Lung (tissue), 11 donors: ENCODE measurements at regions not wholly inside any gene's neighbourhood (a gene's known extent, or its start where the extent isn't known, plus 50 kb on each side); places are given as distances from the start of the nearest gene placed in this dataset.

Experiments
- ATAC-seq: fragments of 200-7000 bp; cut with Tn5 transposase; one replicate; pipeline ENCODE4 v1.9.1; 2020; ENCODE audit warnings: moderate number of reproducible peaks; ENCODE audit not compliant: insufficient read depth, low FRiP score
- DNase-seq, 3 donors: peaks; one replicate each; pipeline ENCODE4 v3.0.0-alpha.2; 2013 to 2017
- H3K27ac ChIP-seq, 2 donors: one replicate each; pipeline ENCODE4 v1.5.1; 2013; ENCODE audit warnings: mild to moderate bottlenecking in 2 of 2, moderate library complexity in 2 of 2, control low read depth in 1 of 2, inconsistent platforms in 1 of 2, low read depth in 1 of 2, low read length in 1 of 2
- H3K27me3 ChIP-seq, 3 donors: one replicate each; pipeline ENCODE4 v1.5.1; 2013; ENCODE audit warnings: low read length in 2 of 3; ENCODE audit not compliant: control insufficient read depth in 3 of 3, insufficient read depth in 3 of 3
- H3K36me3 ChIP-seq, 4 donors: one replicate each; pipeline ENCODE4 v1.5.1; 2013; ENCODE audit warnings: low read length in 4 of 4, mild to moderate bottlenecking in 1 of 4, moderate library complexity in 1 of 4; ENCODE audit not compliant: control insufficient read depth in 4 of 4, insufficient read depth in 4 of 4
- H3K4me1 ChIP-seq, 5 donors: one replicate each; pipeline ENCODE4 v1.5.1; 2013; ENCODE audit warnings: low read length in 5 of 5, mild to moderate bottlenecking in 2 of 5, moderate library complexity in 1 of 5; ENCODE audit not compliant: control insufficient read depth in 5 of 5, insufficient read depth in 5 of 5
- H3K4me3 ChIP-seq: one replicate; pipeline ENCODE4 v1.5.1; 2013; ENCODE audit warnings: mild to moderate bottlenecking, control low read depth, moderate library complexity
- H3K9ac ChIP-seq, 2 donors: one replicate each; pipeline ENCODE4 v1.5.1; 2013; ENCODE audit warnings: low read length in 2 of 2, control low read depth in 1 of 2; ENCODE audit not compliant: insufficient read depth in 1 of 2
- H3K9me3 ChIP-seq, 4 donors: one replicate each; pipeline ENCODE4 v1.5.1; 2013; ENCODE audit warnings: low read length in 3 of 4, mild to moderate bottlenecking in 1 of 4, moderate library complexity in 1 of 4; ENCODE audit not compliant: control insufficient read depth in 4 of 4, insufficient read depth in 3 of 4
- WGBS, 2 donors: extraction: QIAGEN DNeasy Blood & Tissue Kit; methylation state at CpG; one replicate each; pipeline ENCODE4 v1.1.7; 2013; 5-methylcytosine and 5-hydroxymethylcytosine counted together
- TF ChIP-seq, protein P1 (sequence below): IDR thresholded peaks from 2 replicates; pipeline ENCODE4 v1.5.1; 2012; ENCODE audit warnings: mild to moderate bottlenecking; ENCODE audit errors: control extremely low read depth, extremely low read depth
- donor health status: control.
- donor health status: control.
- donor health status: Bipolar disorder and iron deficiency.
- donor health status: healthy.
- donor health status: DM: yes; HTN: yes; CAD: no.

- Histone ChIP-seq H3K27ac (no peak overlapping the region), H3K4me1 (no peaks in the 10 kb centered on the region), H3K36me3 (no peaks in the 10 kb centered on the region), H3K9ac (no peak overlapping the region), H3K9me3 (no peaks in the 10 kb centered on the region), H3K27me3 (peaks cover 0 to 3% (median 0%) of the 10 kb centered on the region in 3 donors), H3K4me3 (no peak overlapping the region)
- ATAC-seq (no peak), DNase-seq (no peak)
- TF ChIP-seq, protein P1, sequence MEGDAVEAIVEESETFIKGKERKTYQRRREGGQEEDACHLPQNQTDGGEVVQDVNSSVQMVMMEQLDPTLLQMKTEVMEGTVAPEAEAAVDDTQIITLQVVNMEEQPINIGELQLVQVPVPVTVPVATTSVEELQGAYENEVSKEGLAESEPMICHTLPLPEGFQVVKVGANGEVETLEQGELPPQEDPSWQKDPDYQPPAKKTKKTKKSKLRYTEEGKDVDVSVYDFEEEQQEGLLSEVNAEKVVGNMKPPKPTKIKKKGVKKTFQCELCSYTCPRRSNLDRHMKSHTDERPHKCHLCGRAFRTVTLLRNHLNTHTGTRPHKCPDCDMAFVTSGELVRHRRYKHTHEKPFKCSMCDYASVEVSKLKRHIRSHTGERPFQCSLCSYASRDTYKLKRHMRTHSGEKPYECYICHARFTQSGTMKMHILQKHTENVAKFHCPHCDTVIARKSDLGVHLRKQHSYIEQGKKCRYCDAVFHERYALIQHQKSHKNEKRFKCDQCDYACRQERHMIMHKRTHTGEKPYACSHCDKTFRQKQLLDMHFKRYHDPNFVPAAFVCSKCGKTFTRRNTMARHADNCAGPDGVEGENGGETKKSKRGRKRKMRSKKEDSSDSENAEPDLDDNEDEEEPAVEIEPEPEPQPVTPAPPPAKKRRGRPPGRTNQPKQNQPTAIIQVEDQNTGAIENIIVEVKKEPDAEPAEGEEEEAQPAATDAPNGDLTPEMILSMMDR: no peak
Observed at GRCh38 chrX:93585661-93586060, 87.7 kb downstream of the NAP1L3 start.

- no peak overlapping the region for H3K9ac ChIP-seq
- no peaks in the 10 kb centered on the region for H3K4me1 ChIP-seq
- H3K27ac ChIP-seq: no peak overlapping the region
- peaks cover 0 to 3% (median 0%) of the 10 kb centered on the region in 3 donors for H3K27me3 ChIP-seq
- 83 to 94% methylated on average over 5 of the region's 5 CpGs for WGBS, 2 donors
- peaks cover 0 to 4% (median 0%) of the 10 kb centered on the region in 4 donors for H3K9me3 ChIP-seq
- TF ChIP-seq, protein P1: no peak
- DNase-seq (no peak), ATAC-seq (no peak)
- H3K4me3 ChIP-seq: no peak overlapping the region
- no peaks in the 10 kb centered on the region for H3K36me3 ChIP-seq
Observed at GRCh38 chrX:93580634-93581033, 92.7 kb downstream of the NAP1L3 start.

DNA sequence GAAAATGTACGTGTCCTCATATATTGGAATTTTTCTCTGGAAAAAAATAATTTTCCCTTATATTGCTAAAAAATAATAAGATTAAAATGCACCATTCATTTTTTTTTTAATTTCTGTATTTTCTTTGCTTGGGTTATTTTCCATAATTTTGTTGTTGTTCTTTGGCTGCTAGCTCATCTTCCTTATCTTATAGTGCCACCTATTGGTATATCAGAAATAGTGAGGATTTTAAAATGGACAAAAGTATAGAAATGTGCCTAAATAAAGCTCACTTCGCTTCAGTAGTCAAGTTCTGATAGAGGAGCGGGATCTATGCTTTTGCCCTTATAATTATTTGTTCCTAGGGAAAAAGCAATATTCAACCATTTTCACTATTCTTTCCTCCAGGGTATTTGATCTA, 134.8 kb downstream of the NAP1L3 start:
- peak in 2 of 3 donors; percentile 11 to 14 for DNase-seq
- H3K9me3 ChIP-seq: no peaks in the 10 kb centered on the region
- TF ChIP-seq, protein P1: no peak

GRCh38 chrX:93528917-93529316, 144.5 kb downstream of the NAP1L3 start:
- DNase-seq: no peak
- TF ChIP-seq, protein P1: no peak
- Histone ChIP-seq H3K36me3 (no peaks in the 10 kb centered on the region), H3K27me3 (peaks cover 0 to 5% (median 0%) of the 10 kb centered on the region in 3 donors), H3K4me3 (no peak overlapping the region), H3K9ac (no peak overlapping the region), H3K27ac (no peak overlapping the region), H3K4me1 (no peaks in the 10 kb centered on the region), H3K9me3 (no peaks in the 10 kb centered on the region)
- WGBS, 2 donors: 90 to 93% methylated on average over 3 of the region's 3 CpGs
- ATAC-seq: no peak

More for the DNA sequence above, 134.8 kb downstream of the NAP1L3 start:
- H3K27me3 ChIP-seq: peaks cover 0 to 17% (median 3%) of the 10 kb centered on the region in 3 donors
- no peaks in the 10 kb centered on the region for H3K4me1 ChIP-seq
- no peak overlapping the region for H3K27ac ChIP-seq
- no peaks in the 10 kb centered on the region for H3K36me3 ChIP-seq
- 70 to 75% methylated on average over 3 of the region's 3 CpGs for WGBS, 2 donors
- no peak overlapping the region for H3K4me3 ChIP-seq
- ATAC-seq: no peak
- no peak overlapping the region for H3K9ac ChIP-seq
